ENCODE measurements at regions not wholly inside any gene's neighbourhood (a gene's known extent, or its start where the extent isn't known, plus 50 kb on each side); places are given as distances from the start of the nearest gene placed in this dataset.

DNA sequence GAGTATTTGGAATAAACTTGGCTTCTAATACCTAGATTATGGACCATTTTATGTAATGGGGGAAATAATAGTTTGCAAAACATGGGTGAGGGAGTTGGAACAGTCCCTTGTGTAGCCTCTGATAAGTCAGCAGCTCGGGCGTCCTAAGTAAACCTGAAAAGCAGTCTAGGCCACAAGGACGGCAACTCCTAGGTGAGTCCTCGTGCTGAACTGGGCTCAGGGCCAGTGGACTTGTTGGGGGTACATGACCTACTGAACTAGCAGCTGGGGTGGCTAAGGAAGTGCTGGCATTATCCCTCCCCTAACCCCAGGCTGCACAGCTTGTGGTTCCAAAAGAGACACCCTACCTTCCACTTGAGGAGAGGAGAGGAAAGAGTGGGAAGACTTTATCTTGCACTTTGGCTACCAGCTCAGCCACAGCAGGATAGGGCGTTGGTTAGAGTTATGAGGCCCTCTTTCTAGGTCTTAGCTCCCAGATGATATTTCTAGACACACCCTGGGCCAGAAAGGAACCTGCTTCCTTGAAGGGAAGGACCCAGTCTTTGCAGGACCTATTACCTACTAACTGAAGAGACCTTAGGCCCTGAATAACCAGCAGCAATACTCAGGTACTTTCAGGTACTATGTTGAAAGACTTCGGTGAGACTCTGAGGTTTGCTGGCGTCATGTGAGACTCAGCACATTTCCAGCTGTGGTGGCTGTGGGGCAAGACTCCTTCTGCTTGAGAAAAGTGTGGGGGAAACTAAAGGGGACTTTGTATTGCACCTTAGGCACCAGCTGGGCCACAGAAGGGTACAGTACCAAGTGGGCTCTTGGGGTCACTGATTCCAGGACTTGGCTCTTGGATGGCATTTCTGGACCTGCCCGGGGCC is 71.0 kb downstream of the AQP4 start:
- Histone ChIP-seq H3K4me3 (ENCODE audit: insufficient read length, low read depth) (no peak overlapping the region), H3K9me3 (ENCODE audit: insufficient read depth, low read length) (no peaks in the 10 kb centered on the region), H3K27me3 (ENCODE audit: insufficient read depth, insufficient read length) (no peaks in the 10 kb centered on the region), H3K36me3 (ENCODE audit: insufficient read depth, insufficient read length, low read length) (no peaks in the 10 kb centered on the region), H3K9ac (ENCODE audit: insufficient read length, low read depth) (no peak overlapping the region), H3K4me1 (ENCODE audit: insufficient read depth, insufficient read length) (no peaks in the 10 kb centered on the region)
- DNase-seq (ENCODE audit: low read depth, low spot score), result no peak
- TF ChIP-seq ZNF274 (IDR thresholded peaks at IDR 0.05; ENCODE audit: low read depth, low read length) (no peak), YY1 (IDR thresholded peaks at IDR 0.05; ENCODE audit: insufficient read depth, insufficient read length) (no peak), SUZ12 (IDR thresholded peaks at IDR 0.05; ENCODE audit: extremely low read depth, insufficient read depth, insufficient read length) (no peak)

DNA sequence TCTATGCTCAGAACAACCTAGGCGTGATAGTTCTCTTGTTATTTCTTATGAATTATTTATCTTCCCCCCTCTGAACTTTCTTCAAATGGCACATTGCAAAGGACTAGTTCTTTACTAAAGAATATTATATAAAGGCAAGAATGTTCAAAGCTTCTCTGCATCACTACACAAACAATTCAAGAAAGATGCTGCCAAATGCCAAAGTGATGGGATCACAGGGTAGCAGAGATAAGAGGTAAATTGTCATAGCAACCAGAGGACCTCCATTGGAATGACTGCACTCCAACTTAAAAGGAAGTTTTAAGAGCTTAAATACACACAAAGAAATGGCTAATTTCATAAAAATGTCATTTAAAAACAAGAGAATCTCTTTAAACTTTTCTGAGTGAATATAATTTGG is 72.8 kb downstream of the AQP4 start:
- Histone ChIP-seq H3K4me1 (ENCODE audit: insufficient read depth, insufficient read length) (no peaks in the 10 kb centered on the region), H3K36me3 (ENCODE audit: insufficient read depth, insufficient read length, low read length) (no peaks in the 10 kb centered on the region), H3K9ac (ENCODE audit: insufficient read length, low read depth) (no peak overlapping the region), H3K27me3 (ENCODE audit: insufficient read depth, insufficient read length) (no peaks in the 10 kb centered on the region), H3K4me3 (ENCODE audit: insufficient read length, low read depth) (no peak overlapping the region), H3K9me3 (ENCODE audit: insufficient read depth, low read length) (no peaks in the 10 kb centered on the region)
- no peak for DNase-seq (ENCODE audit: low read depth, low spot score)
- TF ChIP-seq YY1 (IDR thresholded peaks at IDR 0.05; ENCODE audit: insufficient read depth, insufficient read length) (no peak), ZNF274 (IDR thresholded peaks at IDR 0.05; ENCODE audit: low read depth, low read length) (no peak), SUZ12 (IDR thresholded peaks at IDR 0.05; ENCODE audit: extremely low read depth, insufficient read depth, insufficient read length) (no peak)

DNA sequence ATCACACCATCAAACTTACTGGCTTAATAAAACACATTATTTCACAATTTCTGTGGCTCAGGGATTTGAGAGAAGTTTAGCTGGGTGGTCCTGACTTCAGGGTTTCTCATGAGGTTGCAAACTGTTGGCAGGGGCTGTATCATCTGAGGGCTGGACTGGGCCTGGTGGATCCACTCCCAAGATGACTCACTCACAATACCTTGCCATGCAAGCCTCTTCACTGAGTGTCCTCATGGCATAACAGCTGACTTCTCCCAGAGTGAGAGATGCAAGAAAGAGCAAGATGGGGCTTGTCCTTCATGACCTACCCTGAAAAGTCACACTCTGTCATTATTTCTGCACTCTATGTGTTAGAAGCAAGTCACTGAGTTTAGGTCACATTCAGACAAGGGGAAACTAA is 73.8 kb downstream of the AQP4 start:
- TF ChIP-seq ZNF274 (IDR thresholded peaks at IDR 0.05; ENCODE audit: low read depth, low read length), result no peak
- no peak for TF ChIP-seq YY1 (IDR thresholded peaks at IDR 0.05; ENCODE audit: insufficient read depth, insufficient read length)
- TF ChIP-seq SUZ12 (IDR thresholded peaks at IDR 0.05; ENCODE audit: extremely low read depth, insufficient read depth, insufficient read length), result no peak
- Histone ChIP-seq H3K27me3 (ENCODE audit: insufficient read depth, insufficient read length) (no peaks in the 10 kb centered on the region), H3K36me3 (ENCODE audit: insufficient read depth, insufficient read length, low read length) (no peaks in the 10 kb centered on the region), H3K4me1 (ENCODE audit: insufficient read depth, insufficient read length) (no peaks in the 10 kb centered on the region), H3K9me3 (ENCODE audit: insufficient read depth, low read length) (no peaks in the 10 kb centered on the region), H3K4me3 (ENCODE audit: insufficient read length, low read depth) (no peak overlapping the region), H3K9ac (ENCODE audit: insufficient read length, low read depth) (no peak overlapping the region)
- DNase-seq (ENCODE audit: low read depth, low spot score), result no peak

DNA sequence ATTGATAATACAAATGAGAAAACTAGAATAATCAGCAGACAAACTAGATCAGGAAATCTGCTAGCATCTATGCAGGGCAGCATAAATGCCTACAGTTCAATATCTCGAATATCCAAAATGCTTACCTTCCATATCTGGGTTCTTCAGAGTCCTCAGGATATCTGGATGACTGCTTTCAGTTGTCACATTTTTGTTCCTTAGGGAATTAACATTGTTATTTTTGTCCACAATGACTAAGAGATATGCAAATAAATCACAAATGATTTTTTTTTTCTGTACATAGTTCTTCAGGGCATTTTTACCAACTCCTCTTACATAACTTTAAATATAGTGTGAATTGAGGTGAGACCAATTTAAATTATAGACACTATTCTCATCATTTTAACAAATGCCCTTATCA is 80.9 kb downstream of the AQP4 start:
- no peak for DNase-seq (ENCODE audit: low read depth, low spot score)
- Histone ChIP-seq H3K36me3 (ENCODE audit: insufficient read depth, insufficient read length, low read length) (no peaks in the 10 kb centered on the region), H3K27me3 (ENCODE audit: insufficient read depth, insufficient read length) (no peaks in the 10 kb centered on the region), H3K9me3 (ENCODE audit: insufficient read depth, low read length) (no peaks in the 10 kb centered on the region), H3K9ac (ENCODE audit: insufficient read length, low read depth) (no peak overlapping the region), H3K4me3 (ENCODE audit: insufficient read length, low read depth) (no peak overlapping the region), H3K4me1 (ENCODE audit: insufficient read depth, insufficient read length) (no peaks in the 10 kb centered on the region)
- TF ChIP-seq ZNF274 (IDR thresholded peaks at IDR 0.05; ENCODE audit: low read depth, low read length) (no peak), SUZ12 (IDR thresholded peaks at IDR 0.05; ENCODE audit: extremely low read depth, insufficient read depth, insufficient read length) (no peak), YY1 (IDR thresholded peaks at IDR 0.05; ENCODE audit: insufficient read depth, insufficient read length) (no peak)

DNA sequence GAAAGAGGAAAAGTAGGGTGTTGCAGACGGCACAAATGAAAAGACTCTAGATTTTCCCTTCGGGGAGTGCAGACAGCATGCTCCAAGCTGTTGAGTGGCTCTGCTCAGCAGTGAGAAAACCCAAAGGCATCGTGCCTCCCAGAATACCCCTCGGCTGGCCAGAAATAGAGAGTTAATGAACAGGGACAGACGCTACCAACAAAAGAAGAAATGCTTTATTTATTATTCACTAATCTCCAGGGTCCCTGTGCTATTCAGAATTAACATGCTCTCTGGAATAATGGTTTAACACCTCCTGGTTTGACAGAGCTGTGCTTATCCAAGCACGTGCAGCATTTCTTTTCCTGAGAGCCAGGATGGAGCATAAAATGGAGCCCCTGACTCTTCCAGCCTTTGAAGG is 82.3 kb downstream of the AQP4 start:
- no peak overlapping the region for H3K4me3 ChIP-seq (ENCODE audit: insufficient read length, low read depth)
- H3K27me3 ChIP-seq (ENCODE audit: insufficient read depth, insufficient read length), result no peaks in the 10 kb centered on the region
- no peak for DNase-seq (ENCODE audit: low read depth, low spot score)

DNA sequence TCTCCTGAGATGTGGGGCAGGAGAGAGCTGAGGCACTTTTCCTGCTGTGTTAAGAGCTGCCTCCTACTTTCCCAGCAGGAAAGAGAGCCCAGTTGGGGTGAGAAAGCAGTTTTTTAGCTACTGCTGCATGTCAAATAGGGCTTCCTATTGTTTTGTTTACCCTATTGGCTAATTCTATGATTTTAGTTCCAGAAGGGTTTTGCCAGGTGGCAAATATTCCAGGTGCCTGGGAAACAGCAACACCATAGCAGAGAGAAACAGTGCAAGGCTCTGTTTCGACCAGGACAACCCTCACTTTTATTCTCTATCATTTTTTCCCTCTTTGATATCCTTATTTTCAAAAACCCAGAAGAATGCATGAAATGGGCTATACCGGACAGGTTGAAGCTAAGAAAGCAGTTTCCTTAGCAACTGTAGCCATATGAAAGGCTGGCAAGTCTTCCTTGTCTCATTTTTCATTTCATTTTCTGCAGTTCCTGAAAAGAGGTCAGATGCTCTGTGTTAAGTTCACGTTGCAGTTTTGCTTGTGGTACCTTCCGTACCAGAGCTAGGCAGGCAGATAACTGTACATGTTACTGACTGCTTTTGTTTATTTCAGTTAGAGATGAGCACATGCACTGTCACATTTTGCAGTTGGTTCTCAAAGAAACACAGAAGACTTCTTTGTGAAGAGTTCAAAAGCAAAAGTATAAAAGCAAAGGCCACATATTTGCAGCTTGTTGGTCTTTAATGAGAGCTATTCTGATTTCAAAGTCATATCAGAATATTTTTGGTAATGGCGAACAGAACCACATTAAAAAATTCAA is 84.8 kb downstream of the AQP4 start:
- Histone ChIP-seq H3K4me1 (ENCODE audit: insufficient read depth, insufficient read length) (no peaks in the 10 kb centered on the region), H3K27me3 (ENCODE audit: insufficient read depth, insufficient read length) (no peaks in the 10 kb centered on the region), H3K4me3 (ENCODE audit: insufficient read length, low read depth) (no peak overlapping the region), H3K9me3 (ENCODE audit: insufficient read depth, low read length) (no peaks in the 10 kb centered on the region), H3K36me3 (ENCODE audit: insufficient read depth, insufficient read length, low read length) (no peaks in the 10 kb centered on the region), H3K9ac (ENCODE audit: insufficient read length, low read depth) (no peak overlapping the region)
- TF ChIP-seq SUZ12 (IDR thresholded peaks at IDR 0.05; ENCODE audit: extremely low read depth, insufficient read depth, insufficient read length) (no peak), ZNF274 (IDR thresholded peaks at IDR 0.05; ENCODE audit: low read depth, low read length) (no peak), YY1 (IDR thresholded peaks at IDR 0.05; ENCODE audit: insufficient read depth, insufficient read length) (no peak)
- no peak for DNase-seq (ENCODE audit: low read depth, low spot score)

More for the DNA sequence above, 82.3 kb downstream of the AQP4 start:
- Histone ChIP-seq H3K9ac (ENCODE audit: insufficient read length, low read depth) (no peak overlapping the region), H3K4me1 (ENCODE audit: insufficient read depth, insufficient read length) (no peaks in the 10 kb centered on the region), H3K36me3 (ENCODE audit: insufficient read depth, insufficient read length, low read length) (no peaks in the 10 kb centered on the region), H3K9me3 (ENCODE audit: insufficient read depth, low read length) (no peaks in the 10 kb centered on the region)
- TF ChIP-seq SUZ12 (IDR thresholded peaks at IDR 0.05; ENCODE audit: extremely low read depth, insufficient read depth, insufficient read length) (no peak), ZNF274 (IDR thresholded peaks at IDR 0.05; ENCODE audit: low read depth, low read length) (no peak), YY1 (IDR thresholded peaks at IDR 0.05; ENCODE audit: insufficient read depth, insufficient read length) (no peak)

DNA sequence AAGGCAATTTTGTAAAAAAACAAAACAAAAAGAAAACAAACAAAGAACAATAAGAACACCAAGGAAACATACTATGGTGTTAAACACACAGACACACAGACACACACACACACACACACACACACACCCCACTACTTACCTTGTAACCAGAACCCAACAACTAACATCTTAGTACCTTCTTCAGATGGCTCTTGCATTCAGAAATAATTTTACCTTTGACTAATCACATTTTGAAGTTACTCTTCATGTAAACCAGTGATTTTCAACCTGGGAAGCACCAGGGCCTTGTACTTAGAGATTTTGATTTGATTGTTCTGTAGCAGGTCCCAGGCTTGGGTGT is 87.5 kb downstream of the AQP4 start:
- no peak for DNase-seq (ENCODE audit: low read depth, low spot score)
- Histone ChIP-seq H3K27me3 (ENCODE audit: insufficient read depth, insufficient read length) (no peaks in the 10 kb centered on the region), H3K4me3 (ENCODE audit: insufficient read length, low read depth) (no peak overlapping the region), H3K9me3 (ENCODE audit: insufficient read depth, low read length) (no peaks in the 10 kb centered on the region), H3K36me3 (ENCODE audit: insufficient read depth, insufficient read length, low read length) (no peaks in the 10 kb centered on the region), H3K4me1 (ENCODE audit: insufficient read depth, insufficient read length) (no peaks in the 10 kb centered on the region), H3K9ac (ENCODE audit: insufficient read length, low read depth) (no peak overlapping the region)
- TF ChIP-seq YY1 (IDR thresholded peaks at IDR 0.05; ENCODE audit: insufficient read depth, insufficient read length) (no peak), ZNF274 (IDR thresholded peaks at IDR 0.05; ENCODE audit: low read depth, low read length) (no peak), SUZ12 (IDR thresholded peaks at IDR 0.05; ENCODE audit: extremely low read depth, insufficient read depth, insufficient read length) (no peak)

All from NT2/D1 (cell line).